Fibroblast of pulmonary artery (primary cell): ENCODE measurements at regions not wholly inside any gene's neighbourhood (a gene's known extent, or its start where the extent isn't known, plus 50 kb on each side); places are given as distances from the start of the nearest gene placed in this dataset.

Source experiments
- DNase-seq: peaks from one replicate; pipeline ENCODE4 v3.0.0-alpha.2; 2010; ENCODE audit warnings: low read depth
- H3K4me3 ChIP-seq: replicated peaks from 2 replicates; pipeline ENCODE4 v1.5.1; 2011; ENCODE audit warnings: low read depth, mild to moderate bottlenecking, control low read depth, low read length, moderate library complexity
- CTCF ChIP-seq: IDR thresholded peaks from 2 replicates; pipeline ENCODE4 v1.5.1; 2011; ENCODE audit warnings: mild to moderate bottlenecking, control low read depth, low read length, inconsistent platforms; ENCODE audit errors: missing control alignments

GRCh38 chr15:38687775-38688495, 123.3 kb upstream of the RASGRP1 start:
- no peak for TF ChIP-seq CTCF
- H3K4me3 ChIP-seq: no peak overlapping the region
- DNase-seq: no peak

DNA sequence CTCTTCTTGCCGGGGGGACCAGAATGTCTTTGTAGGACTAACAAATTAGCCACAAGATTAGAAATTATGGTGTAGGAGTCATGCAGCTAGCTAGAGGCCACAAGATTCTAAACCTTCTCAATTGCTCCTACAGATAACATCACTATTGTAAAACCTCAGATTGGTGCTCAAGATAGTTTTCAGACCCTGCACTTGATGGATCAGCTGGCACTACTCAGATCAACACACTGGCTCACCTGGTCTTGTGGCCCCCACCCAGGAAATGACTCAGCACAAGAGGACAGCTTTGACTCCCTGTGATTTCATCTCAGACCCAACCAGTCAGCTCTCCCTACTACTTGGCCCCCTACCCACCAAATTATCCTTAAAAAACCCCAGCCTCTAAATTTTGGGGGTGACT, 124.1 kb upstream of the RASGRP1 start:
- no peak for TF ChIP-seq CTCF
- H3K4me3 ChIP-seq: no peak overlapping the region
- no peak for DNase-seq

DNA sequence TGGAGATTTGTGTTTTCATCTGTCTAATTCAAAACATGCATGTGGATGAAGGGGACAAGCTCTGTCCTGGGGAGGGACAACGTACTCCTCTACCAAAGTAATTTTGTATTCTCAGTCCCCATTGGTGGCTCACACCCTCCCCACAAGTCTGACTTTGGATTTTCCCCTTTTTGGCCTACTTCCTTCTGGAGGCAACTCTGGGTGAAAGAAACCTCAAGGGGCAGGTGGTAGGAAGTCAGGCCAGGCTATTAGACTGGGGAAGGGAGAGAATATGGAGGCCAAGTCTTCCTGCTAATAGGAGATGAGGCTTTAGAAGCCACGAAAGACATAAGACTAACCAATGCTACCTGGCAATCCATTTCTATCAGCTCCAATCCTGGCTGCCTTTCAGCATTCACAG, 124.9 kb upstream of the RASGRP1 start:
- DNase-seq: no peak
- H3K4me3 ChIP-seq: no peak overlapping the region
- no peak for TF ChIP-seq CTCF

DNA sequence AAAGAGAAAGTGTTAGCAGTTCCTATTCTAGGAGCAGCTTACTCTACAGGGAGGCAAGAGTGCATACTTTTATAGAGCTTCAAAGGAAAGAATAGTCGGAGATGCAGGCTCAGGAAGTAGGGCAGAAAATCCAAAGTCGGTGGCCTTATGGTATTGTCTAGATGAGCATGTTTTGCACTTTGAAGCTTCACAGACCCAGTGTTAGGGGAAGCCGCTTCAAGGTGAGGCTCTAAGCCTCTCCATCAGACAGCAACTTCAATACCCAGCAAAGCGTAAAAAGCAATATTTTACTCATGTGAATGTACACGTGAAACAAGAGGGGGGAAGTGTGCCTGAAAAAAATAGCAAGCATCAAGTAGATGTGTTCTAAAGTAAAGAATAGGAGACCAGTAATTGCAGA, 125.6 kb upstream of the RASGRP1 start:
- no peak for TF ChIP-seq CTCF
- H3K4me3 ChIP-seq: no peak overlapping the region
- no peak for DNase-seq

- no peak overlapping the region for H3K4me3 ChIP-seq
- peak; percentile 89 for TF ChIP-seq CTCF
- peak; percentile 84 for DNase-seq
Observed at GRCh38 chr15:38690719-38691332, 126.2 kb upstream of the RASGRP1 start.

- no peak overlapping the region for H3K4me3 ChIP-seq
- TF ChIP-seq CTCF: no peak
- DNase-seq: no peak
Observed at GRCh38 chr15:38691377-38691776, 126.8 kb upstream of the RASGRP1 start.
